Prostate gland (tissue), 2 donors: ENCODE measurements at regions not wholly inside any gene's neighbourhood (a gene's known extent, or its start where the extent isn't known, plus 50 kb on each side); places are given as distances from the start of the nearest gene placed in this dataset.

Experiments used
- DNase-seq: peaks from one replicate; pipeline ENCODE4 v3.0.0-alpha.2; 2019; ENCODE audit warnings: low spot score
- H3K27ac ChIP-seq, 2 donors: fragments of 200-600 bp; sonication (generic); 2 replicates each; pipeline ENCODE4 v1.5.1; 2017 to 2019
- H3K27me3 ChIP-seq: fragments of 200-600 bp; sonication (generic); replicated peaks from 2 replicates; pipeline ENCODE4 v1.5.1; 2019; ENCODE audit not compliant: insufficient read depth
- H3K36me3 ChIP-seq, 2 donors: fragments of 200-600 bp; sonication (generic); 1 replicate in 1 of 2; 2 replicates in 1 of 2; pipeline versions ENCODE4 v1.5.1 to v1.8.1; 2017 to 2019
- H3K4me1 ChIP-seq: fragments of 200-600 bp; sonication (generic); replicated peaks from 2 replicates; pipeline ENCODE4 v1.5.1; 2019
- H3K4me3 ChIP-seq, 2 donors: fragments of 200-600 bp; sonication (generic); 2 replicates each; pipeline ENCODE4 v1.5.1; 2017 to 2019
- H3K9me3 ChIP-seq: fragments of 200-600 bp; sonication (generic); 2 replicates; pipeline ENCODE4 v1.5.1; 2017
- POLR2A ChIP-seq: fragments of 450-650 bp; IDR thresholded peaks from one replicate; pipeline ENCODE4 v1.6.1; 2016; ENCODE audit warnings: antibody characterized with exemption, mild to moderate bottlenecking
- POLR2AphosphoS5 ChIP-seq: sonication (generic); formaldehyde crosslinking; IDR thresholded peaks from one replicate; pipeline ENCODE4 v1.6.1; 2017; ENCODE audit warnings: antibody characterized with exemption
- WGBS: methylation state at CpG from one replicate; pipeline ENCODE4 v1.1.5; 2018; 5-methylcytosine and 5-hydroxymethylcytosine counted together
- intact Hi-C: fragments of 100-400 bp; cut with DNase I; formaldehyde crosslinking; loops from one replicate; pipeline ENCODE4 v1.14.2; 2022
- TF ChIP-seq, protein P1 (sequence below), 4 experiments: fragments of 200-600 bp in 2 of 4; fragments of 450-650 bp in 2 of 4; sonication (generic) in 2 of 4; IDR thresholded peaks; 1 replicate in 3 of 4; 2 replicates in 1 of 4; pipeline ENCODE4 v1.5.1; 2016 to 2019; ENCODE audit warnings: antibody characterized with exemption in 4 of 4, mild to moderate bottlenecking in 2 of 4, moderate library complexity in 2 of 4

GRCh38 chr16:51624080-51624775 lies 473.2 kb upstream of the SALL1 start:
- Histone ChIP-seq H3K4me1 (no peaks in the 10 kb centered on the region), H3K27me3 (no peaks in the 10 kb centered on the region), H3K36me3 (no peaks in the 10 kb centered on the region), H3K9me3 (no peaks in the 10 kb centered on the region), H3K27ac (no peak overlapping the region), H3K4me3 (no peak overlapping the region)
- TF ChIP-seq POLR2AphosphoS5 (no peak), POLR2A (no peak)
- TF ChIP-seq, protein P1, sequence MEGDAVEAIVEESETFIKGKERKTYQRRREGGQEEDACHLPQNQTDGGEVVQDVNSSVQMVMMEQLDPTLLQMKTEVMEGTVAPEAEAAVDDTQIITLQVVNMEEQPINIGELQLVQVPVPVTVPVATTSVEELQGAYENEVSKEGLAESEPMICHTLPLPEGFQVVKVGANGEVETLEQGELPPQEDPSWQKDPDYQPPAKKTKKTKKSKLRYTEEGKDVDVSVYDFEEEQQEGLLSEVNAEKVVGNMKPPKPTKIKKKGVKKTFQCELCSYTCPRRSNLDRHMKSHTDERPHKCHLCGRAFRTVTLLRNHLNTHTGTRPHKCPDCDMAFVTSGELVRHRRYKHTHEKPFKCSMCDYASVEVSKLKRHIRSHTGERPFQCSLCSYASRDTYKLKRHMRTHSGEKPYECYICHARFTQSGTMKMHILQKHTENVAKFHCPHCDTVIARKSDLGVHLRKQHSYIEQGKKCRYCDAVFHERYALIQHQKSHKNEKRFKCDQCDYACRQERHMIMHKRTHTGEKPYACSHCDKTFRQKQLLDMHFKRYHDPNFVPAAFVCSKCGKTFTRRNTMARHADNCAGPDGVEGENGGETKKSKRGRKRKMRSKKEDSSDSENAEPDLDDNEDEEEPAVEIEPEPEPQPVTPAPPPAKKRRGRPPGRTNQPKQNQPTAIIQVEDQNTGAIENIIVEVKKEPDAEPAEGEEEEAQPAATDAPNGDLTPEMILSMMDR (IDR thresholded peaks at IDR 0.05): no peak
- WGBS: 60% methylated on average over 7 of the region's 7 CpGs
- intact Hi-C loops: no loop called here
- DNase-seq: no peak

- H3K4me3 ChIP-seq: no peak overlapping the region
- H3K36me3 ChIP-seq: no peaks in the 10 kb centered on the region
- H3K4me1 ChIP-seq: no peaks in the 10 kb centered on the region
- intact Hi-C loops: no loop called here
- no peaks in the 10 kb centered on the region for H3K27me3 ChIP-seq
- no peak overlapping the region for H3K27ac ChIP-seq
- TF ChIP-seq POLR2AphosphoS5: no peak
- TF ChIP-seq, protein P1 (IDR thresholded peaks at IDR 0.05): no peak
- 91% methylated on average over 1 of the region's 1 CpG for WGBS
- no peak for DNase-seq
- H3K9me3 ChIP-seq: no peaks in the 10 kb centered on the region
Measured at GRCh38 chr16:51621610-51622009, 470.5 kb upstream of the SALL1 start.

DNA sequence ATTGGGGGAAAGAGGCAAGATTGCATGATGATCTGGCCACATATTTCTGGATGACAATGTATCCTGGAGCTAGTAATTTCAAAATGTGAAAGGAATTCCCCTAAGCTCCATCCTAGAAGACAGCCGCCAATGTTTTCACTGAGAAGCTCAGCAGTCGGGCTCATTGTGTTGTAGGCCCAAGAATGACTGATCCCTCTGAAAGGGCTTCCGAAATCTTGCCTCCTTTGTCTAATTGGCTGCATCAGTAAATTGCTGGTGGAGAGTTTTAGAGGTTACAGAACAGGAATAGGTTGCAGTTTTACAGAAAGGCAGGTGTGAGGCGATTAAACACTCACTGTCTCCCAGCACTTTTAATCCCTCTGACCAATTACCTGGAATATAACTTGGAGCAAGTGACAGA lies 464.1 kb upstream of the SALL1 start:
- intact Hi-C loops: no loop called here
- Histone ChIP-seq H3K9me3 (no peaks in the 10 kb centered on the region), H3K27me3 (no peaks in the 10 kb centered on the region), H3K27ac (no peak overlapping the region), H3K36me3 (no peaks in the 10 kb centered on the region), H3K4me1 (no peaks in the 10 kb centered on the region), H3K4me3 (no peak overlapping the region)
- WGBS: 90% methylated on average over 4 of the region's 4 CpGs
- TF ChIP-seq POLR2AphosphoS5 (no peak), POLR2A (no peak)
- TF ChIP-seq, protein P1 (IDR thresholded peaks at IDR 0.05): no peak
- DNase-seq: no peak

- DNase-seq: no peak
- no peaks in the 10 kb centered on the region for H3K27me3 ChIP-seq
- TF ChIP-seq POLR2A (no peak), POLR2AphosphoS5 (no peak)
- TF ChIP-seq, protein P1 (IDR thresholded peaks at IDR 0.05): no peak
- no peaks in the 10 kb centered on the region for H3K36me3 ChIP-seq
- 3% methylated on average over 6 of the region's 6 CpGs for WGBS
- intact Hi-C loops: no loop called here
- no peak overlapping the region for H3K4me3 ChIP-seq
- no peaks in the 10 kb centered on the region for H3K4me1 ChIP-seq
- H3K27ac ChIP-seq: no peak overlapping the region
- no peaks in the 10 kb centered on the region for H3K9me3 ChIP-seq
Measured at GRCh38 chr16:51607201-51607651, 456.2 kb upstream of the SALL1 start.

DNA sequence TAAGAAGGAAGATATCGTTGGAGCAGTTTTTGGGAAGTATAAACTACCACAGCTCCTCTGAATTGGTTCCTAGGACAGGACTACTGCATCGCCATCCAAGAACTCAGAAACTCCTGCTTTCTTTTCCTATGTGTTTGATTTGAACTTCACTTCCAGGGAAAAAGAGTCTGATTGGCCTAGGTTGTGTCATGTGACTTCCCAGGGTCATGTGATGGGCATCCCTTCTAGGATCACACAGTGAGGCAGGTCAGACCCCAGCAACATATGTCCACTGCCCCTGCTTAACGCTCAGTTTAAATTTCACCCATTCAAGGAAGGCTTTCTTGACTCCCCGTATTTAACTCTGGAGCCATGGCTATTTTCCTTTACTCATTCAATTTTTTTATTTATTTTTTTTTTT lies 445.2 kb upstream of the SALL1 start:
- WGBS: 89% methylated on average over 4 of the region's 4 CpGs
- H3K36me3 ChIP-seq: no peaks in the 10 kb centered on the region
- H3K4me3 ChIP-seq: no peak overlapping the region
- no peak overlapping the region for H3K27ac ChIP-seq
- no peak for TF ChIP-seq POLR2AphosphoS5
- TF ChIP-seq POLR2A: no peak
- TF ChIP-seq, protein P1 (IDR thresholded peaks at IDR 0.05): no peak
- intact Hi-C loops: no loop called here
- H3K9me3 ChIP-seq: no peaks in the 10 kb centered on the region
- DNase-seq: no peak
- H3K4me1 ChIP-seq: no peaks in the 10 kb centered on the region
- H3K27me3 ChIP-seq: no peaks in the 10 kb centered on the region
